ENCODE measurements at regions not wholly inside any gene's neighbourhood (a gene's known extent, or its start where the extent isn't known, plus 50 kb on each side); places are given as distances from the start of the nearest gene placed in this dataset.

DNA sequence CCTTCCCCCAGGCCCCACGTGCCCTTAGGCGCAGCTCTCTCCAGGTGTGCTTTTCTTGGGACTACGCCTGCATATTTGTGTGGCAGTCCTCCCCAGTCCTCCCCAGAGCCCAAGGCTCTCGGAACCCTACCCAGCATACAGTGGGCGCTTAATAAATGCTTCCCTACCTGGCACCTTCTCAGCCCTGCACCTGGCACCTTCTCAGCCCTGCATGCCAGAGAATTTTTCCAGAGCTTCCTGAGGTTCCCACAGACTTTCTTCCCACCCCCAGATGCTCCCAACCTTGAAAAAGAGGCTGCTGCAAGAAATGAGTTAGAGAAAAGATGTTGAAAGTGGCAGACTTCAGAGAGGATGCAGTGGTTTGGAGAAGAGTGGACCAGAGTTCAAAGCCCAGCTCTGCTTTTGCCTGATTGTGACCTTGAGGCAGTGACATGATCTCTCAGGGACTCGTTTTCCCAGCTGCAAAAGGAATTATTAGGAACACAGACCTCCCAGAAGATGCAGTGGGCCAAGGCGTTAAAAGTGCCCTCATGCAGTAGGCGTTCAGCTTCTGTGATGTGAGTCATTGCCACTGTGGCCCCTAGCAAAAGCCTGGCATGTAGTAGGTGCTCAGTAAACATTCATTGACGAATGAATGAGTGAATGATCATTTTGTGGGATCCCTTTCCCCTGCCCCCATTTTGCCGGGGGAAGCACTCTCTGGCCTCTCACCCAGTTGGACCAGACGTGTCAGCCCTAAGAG is 167.2 kb downstream of the PHETA1 start:
- DNase-seq (ENCODE audit: low read depth in 1 of 2, low spot score in 1 of 2), result no peak

DNA sequence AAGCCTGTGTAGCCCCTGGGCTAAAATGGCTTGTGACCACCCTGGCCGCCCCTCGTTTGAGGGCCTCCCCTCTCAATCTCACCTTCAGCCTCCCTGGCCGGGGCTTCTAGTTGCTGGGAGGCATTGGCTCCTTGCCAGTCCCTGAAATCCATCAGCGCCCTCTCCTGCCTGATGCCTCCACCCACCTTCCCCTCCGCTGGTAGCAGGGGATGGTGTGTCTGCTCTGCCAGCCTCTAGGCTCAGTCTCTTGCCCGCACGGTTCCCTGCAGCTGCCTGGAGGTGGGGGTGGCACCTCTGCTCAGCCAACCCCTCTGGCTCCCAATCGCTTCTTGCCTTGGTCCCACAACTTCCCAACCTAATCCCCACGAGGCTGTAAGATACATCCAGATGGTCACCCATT is 167.9 kb downstream of the PHETA1 start:
- no peak for DNase-seq (ENCODE audit: low read depth in 1 of 2, low spot score in 1 of 2)

DNA sequence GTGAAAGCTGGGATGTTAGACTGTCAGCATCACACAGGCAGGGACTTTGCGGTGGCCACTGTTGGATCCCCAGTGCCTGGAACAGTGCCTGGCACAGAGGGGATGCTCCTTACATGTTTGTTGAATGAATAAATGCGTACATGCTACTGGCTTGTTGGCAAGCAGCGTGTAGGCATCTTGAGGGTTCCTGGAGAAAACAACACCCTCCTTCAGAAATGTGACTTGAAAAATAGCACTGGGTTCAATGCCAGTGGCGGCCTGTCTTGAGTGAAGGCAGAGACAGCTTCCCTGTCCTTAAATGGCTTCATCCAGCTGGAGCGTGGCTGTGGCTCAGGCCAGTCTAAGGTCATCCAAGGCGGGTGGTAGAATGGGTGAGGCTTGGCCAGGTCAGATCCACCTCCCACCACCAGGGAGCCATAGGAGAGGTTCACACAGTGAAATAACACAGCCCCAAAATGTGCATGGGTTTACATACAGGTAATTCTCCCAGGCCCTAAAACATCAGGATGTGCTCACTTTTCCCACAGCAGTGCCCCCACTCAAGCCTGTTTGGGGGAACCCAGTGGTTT is 171.4 kb downstream of the PHETA1 start:
- DNase-seq (ENCODE audit: low read depth in 1 of 2, low spot score in 1 of 2), result no peak

DNA sequence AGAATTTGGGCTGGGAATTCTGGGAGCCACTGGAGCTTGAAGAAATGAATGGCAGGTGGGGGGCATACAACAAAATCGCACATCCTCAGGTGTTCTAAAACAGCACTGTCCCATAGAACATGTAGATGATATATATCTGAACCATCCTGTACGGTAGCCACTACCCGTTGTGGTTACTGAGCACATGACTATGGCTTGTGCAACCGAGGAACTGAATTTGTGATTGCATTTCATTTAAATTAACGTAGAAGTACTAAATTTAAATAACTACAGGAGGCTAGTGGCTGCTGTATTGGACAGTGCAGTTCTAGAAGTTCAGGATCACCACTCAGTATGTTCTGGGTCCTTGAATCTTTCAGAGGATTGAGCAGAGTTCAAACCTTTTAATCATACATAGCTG is 172.4 kb downstream of the PHETA1 start:
- no peak for DNase-seq (ENCODE audit: low read depth in 1 of 2, low spot score in 1 of 2)

DNA sequence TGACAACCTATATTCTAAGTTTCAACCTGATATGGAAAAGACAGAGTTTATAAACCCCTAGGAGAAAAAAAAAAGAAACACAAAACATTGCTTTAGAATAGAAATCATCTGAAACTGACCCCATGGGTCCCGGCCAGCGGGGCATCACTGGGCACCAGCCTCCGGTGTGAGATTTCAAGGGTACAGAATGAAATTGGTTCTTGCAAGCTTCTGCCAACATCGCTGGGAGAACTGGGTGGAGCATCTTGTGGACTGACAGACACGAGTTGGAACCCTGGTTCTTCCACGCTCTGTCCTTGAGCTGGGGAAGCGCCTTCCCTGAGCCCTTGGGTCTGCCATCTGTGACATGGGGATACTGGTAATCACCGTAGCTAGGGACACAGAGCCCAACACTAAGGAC is 173.6 kb downstream of the PHETA1 start:
- no peak for DNase-seq (ENCODE audit: low read depth in 1 of 2, low spot score in 1 of 2)

DNA sequence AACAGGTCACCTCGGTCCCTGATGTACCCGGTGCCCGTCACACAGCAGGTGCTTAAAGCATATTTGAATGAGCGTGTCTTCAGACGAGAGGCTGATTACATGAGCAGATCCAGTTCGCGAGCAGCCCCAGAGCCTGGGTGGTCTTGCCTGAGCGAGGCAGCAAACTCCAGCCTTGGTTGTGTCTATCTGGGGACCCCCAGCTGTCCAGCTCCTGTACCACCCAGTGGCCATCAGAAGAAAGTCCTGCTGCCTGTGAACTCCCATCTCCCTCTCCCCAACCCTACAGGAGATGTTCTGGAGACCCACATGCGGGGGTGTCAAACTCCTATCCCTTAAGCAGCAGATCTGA is 174.2 kb downstream of the PHETA1 start:
- DNase-seq (ENCODE audit: low read depth in 1 of 2, low spot score in 1 of 2), result no peak

DNA sequence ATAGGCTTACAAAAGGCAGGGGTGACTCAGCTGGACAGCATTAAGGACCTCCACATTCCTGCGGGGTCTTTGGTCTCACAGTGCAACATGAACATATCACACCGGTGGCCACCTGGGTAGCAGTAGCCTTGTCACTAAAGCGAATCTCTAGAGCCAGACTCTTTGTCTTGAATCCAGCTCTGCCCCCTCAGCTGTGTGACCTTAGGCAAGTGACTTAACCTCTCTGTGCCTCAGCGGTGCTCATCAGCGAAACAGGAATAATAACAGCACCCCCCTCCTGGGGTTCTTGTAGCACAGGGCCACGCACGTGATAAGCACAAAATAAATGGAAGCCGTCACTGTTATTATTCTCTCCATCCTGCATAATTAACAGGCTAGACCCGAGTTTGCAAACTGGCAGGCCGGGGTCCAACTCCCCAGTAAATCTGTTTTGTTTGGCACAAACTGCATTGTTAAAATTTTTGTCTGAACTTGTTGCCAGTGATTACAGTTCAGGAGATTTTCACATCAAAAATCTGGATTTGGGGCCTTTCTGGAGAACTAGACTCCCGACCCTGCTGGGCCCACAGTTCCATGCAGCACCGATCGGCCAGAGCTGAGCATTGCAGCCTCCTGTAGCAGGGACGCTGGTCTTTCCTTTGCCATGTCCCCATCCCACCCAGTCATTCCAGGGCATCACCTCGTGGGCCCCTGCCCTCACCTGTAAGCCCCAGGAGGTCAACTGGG is 174.8 kb downstream of the PHETA1 start:
- no peak for DNase-seq (ENCODE audit: low read depth in 1 of 2, low spot score in 1 of 2)

DNA sequence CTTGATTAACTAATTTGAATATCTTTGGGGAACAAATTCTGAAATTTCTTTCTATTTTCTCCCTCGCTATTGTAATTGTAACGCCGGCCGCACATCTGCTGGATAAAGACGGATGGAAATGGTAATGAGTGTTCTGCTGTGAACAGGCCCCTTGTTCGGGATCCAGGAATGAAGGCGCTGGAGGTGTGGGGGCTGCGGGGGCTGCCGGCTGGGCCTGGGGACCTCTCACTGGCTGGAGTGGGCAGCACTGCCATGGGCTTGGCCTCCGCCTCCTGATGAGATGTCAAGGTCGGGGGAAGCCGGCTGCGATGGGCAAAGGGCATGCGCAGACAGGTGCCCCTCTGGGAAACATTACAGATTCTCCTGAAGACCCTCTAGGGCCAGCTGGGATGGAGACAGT is 175.4 kb downstream of the PHETA1 start:
- no peak for DNase-seq (ENCODE audit: low read depth in 1 of 2, low spot score in 1 of 2)

DNA sequence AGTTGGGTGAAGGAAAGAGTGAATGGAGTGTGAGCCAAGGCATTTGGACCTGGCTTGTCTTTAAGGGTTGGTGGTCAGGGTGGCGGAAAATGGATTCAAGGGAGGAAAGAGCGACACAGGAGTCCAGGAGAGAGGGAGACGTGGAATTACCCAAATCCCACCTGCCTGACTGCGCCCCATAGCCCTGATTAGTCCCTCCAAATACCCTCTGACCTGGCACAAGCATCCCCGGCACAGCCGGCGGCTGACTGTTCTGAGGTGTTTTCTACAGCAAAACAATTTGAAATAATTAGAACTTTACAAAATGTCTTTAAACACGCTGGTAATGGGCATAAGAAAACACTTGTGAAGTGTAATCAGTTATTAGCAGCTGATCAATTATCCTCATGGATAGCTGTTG is 175.8 kb downstream of the PHETA1 start:
- DNase-seq (ENCODE audit: low read depth in 1 of 2, low spot score in 1 of 2), result no peak

DNA sequence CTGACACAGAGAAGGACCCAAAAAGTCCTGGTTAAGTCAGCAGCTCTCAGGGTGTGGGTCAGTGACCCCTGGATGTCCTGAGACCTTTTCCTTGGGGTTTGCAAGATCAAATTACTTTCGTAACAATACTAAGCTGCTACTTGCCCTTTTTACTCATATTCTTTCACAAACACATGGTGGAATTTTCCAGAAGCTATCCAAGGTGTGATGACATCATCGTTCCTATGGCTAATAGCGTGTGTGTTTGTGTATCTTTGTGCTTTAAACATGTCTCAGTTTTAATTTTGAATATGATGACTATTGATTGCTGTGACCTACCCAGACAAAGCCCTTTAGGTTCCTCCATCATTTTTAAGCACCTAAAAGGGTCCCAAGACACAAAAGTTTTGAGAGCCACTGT is 176.2 kb downstream of the PHETA1 start:
- DNase-seq (ENCODE audit: low read depth in 1 of 2, low spot score in 1 of 2), result no peak

DNA sequence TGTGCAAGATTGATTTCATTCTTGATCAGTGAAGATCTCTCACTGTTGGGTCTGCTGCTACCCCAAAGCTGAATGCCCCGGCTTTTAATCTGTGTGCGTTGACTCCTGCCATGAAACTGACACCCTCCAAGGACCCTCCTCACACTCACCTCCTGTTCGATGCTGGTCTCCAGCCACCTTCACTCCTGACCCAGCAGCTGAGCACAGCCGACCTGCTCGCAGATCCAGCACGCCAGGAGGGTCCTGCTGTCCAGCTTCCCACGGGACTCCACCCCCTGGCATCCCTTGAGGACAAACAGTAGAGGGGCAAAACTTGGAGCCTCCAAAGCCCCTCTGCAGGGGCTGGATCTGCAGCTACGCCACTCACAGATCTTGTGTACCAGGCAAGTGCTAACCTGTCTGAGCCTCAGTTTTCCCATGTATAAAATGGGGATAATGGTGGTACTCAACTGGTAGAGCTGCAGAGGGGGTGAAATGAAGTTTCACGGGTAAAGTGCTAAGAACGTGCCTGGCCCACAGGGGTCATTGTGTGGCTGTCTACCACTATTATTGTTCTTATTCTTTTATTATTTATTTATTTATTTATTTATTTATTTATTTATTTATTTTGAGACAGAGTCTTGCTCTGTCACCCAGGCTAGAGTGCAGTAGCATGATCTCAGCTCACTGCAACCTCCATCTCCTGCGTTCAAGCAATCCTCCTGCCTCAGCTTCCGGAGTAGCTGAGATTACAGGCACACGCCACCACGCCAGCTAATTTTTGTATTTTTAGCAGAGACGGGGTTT is 178.0 kb downstream of the PHETA1 start:
- no peak for DNase-seq (ENCODE audit: low read depth in 1 of 2, low spot score in 1 of 2)

DNA sequence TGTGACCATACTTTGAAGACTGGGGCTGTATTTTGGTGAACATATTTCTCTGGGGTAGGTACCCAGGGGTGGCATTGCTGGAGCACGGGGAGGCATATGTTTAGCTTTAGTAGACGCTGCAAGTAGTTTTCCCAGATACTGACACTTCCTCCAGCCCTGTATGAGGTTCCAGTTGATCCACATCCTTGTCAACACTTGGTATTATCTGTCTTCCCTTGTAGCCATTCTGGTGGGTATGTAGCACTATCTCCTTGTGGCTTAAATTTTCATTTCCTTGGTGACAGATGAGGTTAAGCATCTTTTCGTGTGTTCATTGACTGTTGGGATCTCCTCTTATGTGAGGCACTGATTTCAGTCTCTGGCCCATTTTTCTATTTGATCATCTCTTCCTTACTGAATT is 179.1 kb downstream of the PHETA1 start:
- DNase-seq (ENCODE audit: low read depth in 1 of 2, low spot score in 1 of 2), result no peak

DNA sequence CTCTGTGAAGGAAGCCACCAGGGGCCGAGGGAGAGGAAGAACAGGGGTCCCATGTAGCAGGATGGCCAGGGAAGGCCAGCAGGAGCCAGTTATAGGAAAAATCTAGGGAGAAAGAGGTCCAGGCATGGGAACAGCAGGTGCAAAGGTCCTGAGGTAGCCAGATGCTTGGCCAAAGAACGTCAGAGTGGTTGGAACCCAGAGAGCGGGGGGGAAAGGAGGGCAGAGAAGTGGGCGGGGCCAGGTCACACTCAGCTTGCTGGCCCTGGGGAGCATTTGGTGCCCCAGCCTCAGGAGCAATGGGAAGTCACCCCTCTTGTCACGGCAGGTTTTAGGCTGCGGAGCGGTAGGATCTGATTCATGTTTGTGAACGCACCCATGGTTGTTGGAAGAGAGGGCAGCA is 180.5 kb downstream of the PHETA1 start:
- no peak for DNase-seq (ENCODE audit: low read depth in 1 of 2, low spot score in 1 of 2)

DNA sequence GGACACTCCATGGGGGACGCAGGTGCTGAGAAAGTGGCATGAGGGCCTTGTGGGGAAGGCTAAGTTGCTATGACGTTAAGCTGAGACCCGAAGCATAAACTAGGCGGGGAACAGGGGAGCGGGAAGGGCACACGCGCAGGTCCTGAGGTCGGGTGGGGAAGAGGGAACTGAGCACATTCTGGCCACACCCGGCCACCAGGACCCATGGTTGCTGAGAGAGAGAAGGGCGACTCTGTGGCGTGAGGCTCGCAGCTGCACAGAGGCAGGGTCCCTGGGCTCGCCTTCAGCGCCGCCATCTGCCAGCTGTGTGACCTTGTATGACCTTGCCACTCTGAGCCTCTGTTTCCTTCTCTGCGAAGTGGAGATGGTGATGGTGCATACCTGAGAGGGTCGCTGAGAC is 182.5 kb downstream of the PHETA1 start:
- no peak for DNase-seq (ENCODE audit: low read depth in 1 of 2, low spot score in 1 of 2)

DNA sequence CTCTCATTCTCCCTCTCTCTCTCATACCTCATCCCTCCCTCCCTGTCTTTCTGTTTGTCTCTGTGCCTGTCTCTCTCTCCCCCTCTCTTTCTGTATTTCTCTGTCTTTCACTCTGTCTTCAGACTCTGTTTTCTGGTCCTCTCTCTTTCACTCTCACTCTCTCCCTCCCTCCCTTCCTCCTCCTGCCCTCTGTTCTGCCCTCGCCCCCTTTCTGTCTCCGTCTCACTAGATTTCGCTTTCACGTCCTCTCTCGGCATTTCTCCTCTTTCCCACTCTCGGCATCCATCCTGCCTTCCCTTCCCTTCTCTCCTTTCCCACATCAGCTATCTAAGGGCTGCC is 183.0 kb downstream of the PHETA1 start:
- no peak for DNase-seq (ENCODE audit: low read depth in 1 of 2, low spot score in 1 of 2)

DNA sequence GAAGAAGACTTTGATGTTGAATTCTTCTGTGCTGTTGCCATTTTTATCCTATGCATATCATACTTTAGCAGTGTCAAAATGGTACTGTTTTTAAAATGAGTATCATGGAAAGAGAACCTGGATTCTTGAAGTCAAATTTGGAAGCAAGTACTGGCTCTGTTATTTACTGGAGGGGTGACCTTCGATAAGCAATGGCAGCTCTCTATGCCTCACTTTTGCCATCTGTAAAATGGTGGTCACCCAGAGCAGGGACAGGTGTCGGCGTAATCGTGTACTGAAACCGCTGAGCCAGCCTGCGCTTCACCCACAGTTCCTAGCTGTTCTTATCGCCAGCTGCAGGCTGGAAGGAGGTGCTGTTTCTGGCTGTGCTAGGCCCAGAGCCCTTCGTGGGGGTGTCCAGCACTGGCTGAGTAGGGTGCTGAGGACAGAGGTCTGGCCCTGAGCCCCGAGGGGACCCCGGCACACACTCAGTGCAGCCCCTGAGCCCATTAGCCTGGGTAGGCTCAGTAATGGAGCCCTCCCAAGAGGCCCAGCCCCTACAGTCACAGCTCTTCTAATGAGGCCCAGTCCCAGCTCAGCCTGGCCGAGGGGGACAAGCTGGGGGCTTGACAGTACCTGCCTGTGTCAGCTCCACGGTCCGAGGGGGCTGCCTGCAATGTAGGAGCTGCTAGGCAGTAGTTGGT is 183.5 kb downstream of the PHETA1 start:
- no peak for DNase-seq (ENCODE audit: low read depth in 1 of 2, low spot score in 1 of 2)

DNA sequence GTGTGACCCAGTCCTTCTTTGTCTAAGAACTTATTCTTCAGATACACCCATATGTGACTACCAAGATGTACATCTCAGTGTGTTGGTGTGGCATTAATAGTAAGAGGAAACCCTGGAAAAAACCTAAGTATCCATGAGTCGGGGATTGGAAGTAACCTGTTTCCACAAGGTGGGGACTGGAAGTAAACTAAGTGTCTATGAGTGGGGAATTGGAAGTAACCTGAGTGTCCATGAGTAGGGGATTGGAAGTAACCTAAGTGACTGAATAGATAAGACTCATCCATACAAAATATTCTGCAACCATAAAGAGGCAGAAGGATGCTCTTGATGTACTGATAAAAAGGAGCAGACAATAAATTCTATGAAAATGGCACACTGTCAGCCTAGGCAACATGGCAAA is 184.7 kb downstream of the PHETA1 start:
- DNase-seq (ENCODE audit: low read depth in 1 of 2, low spot score in 1 of 2), result no peak

DNA sequence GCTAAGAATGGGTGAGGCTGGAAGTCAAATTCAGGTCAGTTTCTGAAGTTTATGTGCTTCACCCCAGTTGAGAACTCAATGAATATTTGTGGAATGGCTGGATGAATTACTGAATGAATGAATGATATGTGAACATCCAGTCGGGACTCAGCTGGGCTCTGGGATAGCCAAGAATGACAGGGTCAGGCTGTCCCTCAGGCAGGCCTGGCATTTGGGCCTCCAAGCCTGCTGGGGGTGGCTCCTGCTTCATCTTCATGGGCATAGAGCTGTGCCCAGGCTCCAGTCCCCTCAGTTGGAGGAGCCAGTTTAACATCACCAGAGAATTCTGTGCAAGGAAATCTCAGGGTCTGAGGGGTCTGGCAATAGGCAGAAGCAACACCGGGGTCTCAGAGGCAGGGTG is 185.8 kb downstream of the PHETA1 start:
- no peak for DNase-seq (ENCODE audit: low read depth in 1 of 2, low spot score in 1 of 2)

DNA sequence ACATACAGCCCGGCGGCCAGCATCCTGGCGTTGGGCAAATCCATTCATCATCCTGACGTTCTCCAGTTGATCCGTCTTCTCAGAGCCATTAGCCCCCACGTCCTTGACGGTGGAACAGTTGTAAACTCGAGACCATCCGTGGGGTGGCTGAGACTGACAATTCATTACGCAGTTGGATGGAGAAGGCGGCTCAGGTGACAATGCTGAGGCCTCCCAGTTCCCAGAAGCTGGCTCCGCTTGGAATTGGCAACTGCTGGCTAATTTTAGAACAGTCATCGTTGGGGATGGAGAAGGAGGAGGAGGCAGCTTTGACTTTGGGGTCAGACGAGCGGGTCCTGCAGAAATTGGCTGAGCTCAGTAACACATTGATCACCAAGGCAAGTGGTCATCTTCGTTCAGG is 186.5 kb downstream of the PHETA1 start:
- no peak for DNase-seq (ENCODE audit: low read depth in 1 of 2, low spot score in 1 of 2)

DNA sequence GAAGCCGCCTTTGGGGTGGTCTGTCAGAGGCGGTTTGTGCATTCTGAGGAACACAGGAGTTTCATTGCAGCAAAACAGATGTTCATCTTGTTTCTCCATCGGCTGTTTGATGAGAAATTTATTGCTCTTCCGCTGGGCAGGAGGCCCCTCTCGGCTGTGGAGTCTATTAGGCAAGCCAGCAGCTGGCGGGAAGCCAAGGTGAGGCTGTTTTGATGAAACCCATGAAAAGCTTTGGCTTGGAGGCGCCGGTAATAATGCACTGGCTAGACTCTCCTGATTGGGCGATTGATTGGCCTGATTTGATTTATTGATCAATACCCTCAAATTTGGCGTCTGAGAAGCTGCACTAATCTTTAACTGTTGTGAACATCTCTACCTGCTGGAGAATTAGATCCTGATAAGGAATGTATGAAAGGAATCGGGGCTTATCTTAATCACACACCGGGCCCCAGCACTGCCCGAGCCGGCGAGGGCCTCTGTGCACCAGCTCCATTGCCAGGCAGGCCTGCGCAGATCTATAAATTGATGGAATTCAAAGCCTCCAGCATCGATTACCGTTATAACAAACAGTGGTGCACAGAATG is 187.7 kb downstream of the PHETA1 start:
- no peak for DNase-seq (ENCODE audit: low read depth in 1 of 2, low spot score in 1 of 2)
